CD14-positive monocyte (primary cell): ENCODE measurements at regions not wholly inside any gene's neighbourhood (a gene's known extent, or its start where the extent isn't known, plus 50 kb on each side); places are given as distances from the start of the nearest gene placed in this dataset.

Experiments used
- DNase-seq, 3 donors: peaks; one replicate each; pipeline ENCODE4 v3.0.0-alpha.2; 2011 to 2022
- H2AFZ ChIP-seq: 2 replicates; pipeline ENCODE4 v1.6.0; 2012; ENCODE audit warnings: mild to moderate bottlenecking, low read depth, low read length, inconsistent platforms; ENCODE audit not compliant: insufficient read depth, poor library complexity, severe bottlenecking
- H3K27ac ChIP-seq, 2 donors: 1 replicate in 1 of 2; 2 replicates in 1 of 2; pipeline ENCODE4 v1.5.1; 2012 to 2013; ENCODE audit warnings: low read length in 2 of 2, control low read depth in 1 of 2, inconsistent platforms in 1 of 2, low read depth in 1 of 2, mild to moderate bottlenecking in 1 of 2
- H3K27me3 ChIP-seq, 2 donors: one replicate each; pipeline versions ENCODE4 v1.6.0 to v1.6.1; 2011 to 2013; ENCODE audit warnings: low read length in 2 of 2; ENCODE audit not compliant: control insufficient read depth in 2 of 2, insufficient read depth in 2 of 2
- H3K36me3 ChIP-seq, 2 donors: replicated peaks in 1 of 2; 1 replicate in 1 of 2; 2 replicates in 1 of 2; pipeline versions ENCODE4 v1.5.1 to v1.6.1; 2012 to 2013; ENCODE audit warnings: low read length in 2 of 2, control low read depth in 1 of 2, inconsistent platforms in 1 of 2, mild to moderate bottlenecking in 1 of 2; ENCODE audit not compliant: insufficient read depth in 2 of 2, control insufficient read depth in 1 of 2
- H3K4me1 ChIP-seq, 2 donors: 1 replicate in 1 of 2; 2 replicates in 1 of 2; pipeline versions ENCODE4 v1.5.1 to v1.6.1; 2012 to 2013; ENCODE audit warnings: low read length in 2 of 2, control low read depth in 1 of 2, inconsistent platforms in 1 of 2, mild to moderate bottlenecking in 1 of 2, moderate library complexity in 1 of 2; ENCODE audit not compliant: insufficient read depth in 2 of 2, control insufficient read depth in 1 of 2
- H3K4me2 ChIP-seq: replicated peaks from 2 replicates; pipeline ENCODE3; 2012; ENCODE audit warnings: low read length, moderate library complexity, mild to moderate bottlenecking; ENCODE audit not compliant: poor library complexity, severe bottlenecking; ENCODE audit errors: extremely low read depth
- H3K4me3 ChIP-seq, 3 experiments: fragments of 200-600 bp in 1 of 3; sonication (generic) in 1 of 3; replicated peaks in 1 of 3; 1 replicate in 2 of 3; 2 replicates in 1 of 3; pipeline ENCODE4 v1.5.1; 2011 to 2013; ENCODE audit warnings: low read length in 3 of 3, mild to moderate bottlenecking in 3 of 3, control low read depth in 2 of 3, low read depth in 2 of 3, inconsistent platforms in 1 of 3, moderate library complexity in 1 of 3
- H3K79me2 ChIP-seq: 2 replicates; pipeline ENCODE4 v1.6.0; 2012; ENCODE audit warnings: mild to moderate bottlenecking, control low read depth, inconsistent platforms, low read length, moderate library complexity; ENCODE audit not compliant: insufficient read depth
- H3K9ac ChIP-seq: 2 replicates; pipeline ENCODE4 v1.6.0; 2017; ENCODE audit warnings: low read length, mild to moderate bottlenecking; ENCODE audit not compliant: insufficient read depth, poor library complexity, severe bottlenecking
- H3K9me3 ChIP-seq, 2 donors: replicated peaks in 1 of 2; 1 replicate in 1 of 2; 2 replicates in 1 of 2; pipeline versions ENCODE4 v1.5.1 to v1.6.1; 2012 to 2013; ENCODE audit warnings: low read length in 2 of 2, control low read depth in 1 of 2; ENCODE audit not compliant: control insufficient read depth in 1 of 2, insufficient read depth in 1 of 2
- H4K20me1 ChIP-seq: 2 replicates; pipeline ENCODE4 v1.6.0; 2012; ENCODE audit warnings: mild to moderate bottlenecking, low read length, control low read depth, moderate library complexity; ENCODE audit not compliant: insufficient read depth
- H3K27ac Mint-ChIP-seq, 7 donors: one replicate each; pipeline ENCODE4 v1.8.0; 2020; ENCODE audit warnings: mild to moderate bottlenecking in 7 of 7, mixed read lengths in 7 of 7, moderate library complexity in 6 of 7, inconsistent platforms in 2 of 7
- H3K27me3 Mint-ChIP-seq, 3 donors: one replicate each; pipeline ENCODE4 v1.8.0; 2021 to 2022; ENCODE audit warnings: low read depth in 3 of 3, mild to moderate bottlenecking in 3 of 3, mixed read lengths in 3 of 3, moderate library complexity in 3 of 3, inconsistent platforms in 1 of 3
- H3K36me3 Mint-ChIP-seq, 2 donors: one replicate each; pipeline ENCODE4 v1.8.0; 2020; ENCODE audit warnings: mixed read lengths in 2 of 2, inconsistent platforms in 1 of 2, mild to moderate bottlenecking in 1 of 2
- H3K4me1 Mint-ChIP-seq: one replicate; pipeline ENCODE4 v1.8.0; 2020; ENCODE audit warnings: mild to moderate bottlenecking, mixed read lengths
- H3K4me3 Mint-ChIP-seq, 2 donors: one replicate each; pipeline ENCODE4 v1.8.0; 2020; ENCODE audit warnings: mild to moderate bottlenecking in 2 of 2, mixed read lengths in 2 of 2, moderate library complexity in 1 of 2
- H3K9me3 Mint-ChIP-seq, 7 donors: one replicate each; pipeline ENCODE4 v1.8.0; 2020 to 2022; ENCODE audit warnings: mixed read lengths in 7 of 7, mild to moderate bottlenecking in 6 of 7, moderate library complexity in 6 of 7, inconsistent platforms in 2 of 7
- WGBS: methylation state at CpG from one replicate; pipeline ENCODE4 v1.1.5; 2013; ENCODE audit warnings: missing lambda C conversion rate; ENCODE audit not compliant: insufficient coverage; 5-methylcytosine and 5-hydroxymethylcytosine counted together
- intact Hi-C, 2 donors: fragments of 100-400 bp; cut with micrococcal nuclease; formaldehyde crosslinking; loops; one replicate each; pipeline versions ENCODE4 v1.15.0 to v1.15.1; 2023
- TF ChIP-seq, protein P1 (sequence below): fragments of 200-600 bp; IDR thresholded peaks from one replicate; pipeline ENCODE4 v1.8.0; 2022; ENCODE audit warnings: antibody characterized with exemption, mild to moderate bottlenecking

DNA sequence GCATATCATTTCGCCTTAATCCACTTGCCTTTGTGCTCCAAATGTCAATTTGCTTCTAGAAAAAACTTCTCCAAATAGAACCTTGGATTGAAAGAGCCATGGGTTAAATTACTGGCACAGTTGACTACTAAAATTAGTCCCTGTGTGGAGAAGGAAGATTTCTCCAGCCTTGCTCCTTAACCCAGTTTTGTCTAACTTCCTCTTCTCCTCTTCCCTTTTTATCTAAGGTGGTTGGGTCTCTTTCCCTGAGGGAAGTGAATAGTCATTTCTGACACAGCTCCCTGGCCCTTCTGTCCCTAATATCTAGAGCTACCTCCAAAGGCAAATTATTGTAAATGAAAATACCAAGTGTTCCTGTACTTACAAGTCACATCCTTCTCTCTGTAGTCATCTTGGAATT, 527.9 kb upstream of the TBL1XR1 start:
- Mint-ChIP-seq H3K9me3 (peaks cover 0 to 9% (median 5%) of the 10 kb centered on the region in 7 donors), H3K27ac (peak overlapping the region in 5 of 7 donors; percentile 11 to 79 (median 63)), H3K4me3 (peak overlapping the region in 1 of 2 donors; percentile 61), H3K4me1 (peaks cover 64% of the 10 kb centered on the region), H3K36me3 (peaks cover 3 to 4% of the 10 kb centered on the region in 2 donors), H3K27me3 (no peaks in the 10 kb centered on the region)
- no CpG with 5 or more reads among the region's 1 CpG for WGBS
- H3K27ac ChIP-seq: peak overlapping the region in 1 of 2 donors; percentile 66
- peak overlapping the region in 1 of 3 experiments; percentile 51 for H3K4me3 ChIP-seq
- no peak overlapping the region for H3K9ac ChIP-seq
- peak overlapping the region; percentile 64 for H3K4me2 ChIP-seq
- H3K27me3 ChIP-seq: no peaks in the 10 kb centered on the region
- no peaks in the 10 kb centered on the region for H3K36me3 ChIP-seq
- H4K20me1 ChIP-seq: no peaks in the 10 kb centered on the region
- H3K4me1 ChIP-seq: peaks cover 37 to 50% of the 10 kb centered on the region in 2 donors
- TF ChIP-seq, protein P1, sequence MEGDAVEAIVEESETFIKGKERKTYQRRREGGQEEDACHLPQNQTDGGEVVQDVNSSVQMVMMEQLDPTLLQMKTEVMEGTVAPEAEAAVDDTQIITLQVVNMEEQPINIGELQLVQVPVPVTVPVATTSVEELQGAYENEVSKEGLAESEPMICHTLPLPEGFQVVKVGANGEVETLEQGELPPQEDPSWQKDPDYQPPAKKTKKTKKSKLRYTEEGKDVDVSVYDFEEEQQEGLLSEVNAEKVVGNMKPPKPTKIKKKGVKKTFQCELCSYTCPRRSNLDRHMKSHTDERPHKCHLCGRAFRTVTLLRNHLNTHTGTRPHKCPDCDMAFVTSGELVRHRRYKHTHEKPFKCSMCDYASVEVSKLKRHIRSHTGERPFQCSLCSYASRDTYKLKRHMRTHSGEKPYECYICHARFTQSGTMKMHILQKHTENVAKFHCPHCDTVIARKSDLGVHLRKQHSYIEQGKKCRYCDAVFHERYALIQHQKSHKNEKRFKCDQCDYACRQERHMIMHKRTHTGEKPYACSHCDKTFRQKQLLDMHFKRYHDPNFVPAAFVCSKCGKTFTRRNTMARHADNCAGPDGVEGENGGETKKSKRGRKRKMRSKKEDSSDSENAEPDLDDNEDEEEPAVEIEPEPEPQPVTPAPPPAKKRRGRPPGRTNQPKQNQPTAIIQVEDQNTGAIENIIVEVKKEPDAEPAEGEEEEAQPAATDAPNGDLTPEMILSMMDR: no peak
- H2AFZ ChIP-seq: no peak overlapping the region
- peak; percentile 36 to 63 (median 62) for DNase-seq
- intact Hi-C loops: no loop called here
- peaks cover 0 to 2% of the 10 kb centered on the region in 2 donors for H3K9me3 ChIP-seq
- no peaks in the 10 kb centered on the region for H3K79me2 ChIP-seq

DNA sequence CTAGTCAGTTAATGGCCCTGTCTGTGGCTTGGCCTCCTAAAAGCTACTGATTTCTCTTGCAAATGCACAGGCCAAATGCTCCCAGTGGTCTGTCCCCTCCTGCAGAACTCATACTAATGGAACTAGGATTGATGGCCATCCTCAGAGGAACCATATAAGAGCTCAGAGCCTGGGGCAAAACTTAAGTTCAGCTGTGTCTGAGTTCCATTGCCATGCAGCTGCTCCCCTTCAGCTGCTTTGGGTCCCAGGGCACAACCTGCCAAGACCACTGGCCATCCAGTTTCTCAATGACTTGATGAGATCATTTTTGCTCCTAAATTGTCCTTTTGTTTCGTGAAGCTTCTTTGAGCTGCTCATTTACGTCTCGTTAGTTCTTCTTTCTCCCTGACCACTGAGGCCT, 529.5 kb upstream of the TBL1XR1 start:
- Mint-ChIP-seq H3K9me3 (peaks cover 0 to 9% (median 5%) of the 10 kb centered on the region in 7 donors), H3K27ac (peak overlapping the region in 1 of 7 donors; percentile 37), H3K4me1 (peaks cover 61% of the 10 kb centered on the region), H3K27me3 (no peaks in the 10 kb centered on the region), H3K36me3 (peaks cover 3 to 4% of the 10 kb centered on the region in 2 donors), H3K4me3 (no peak overlapping the region)
- H3K4me2 ChIP-seq: no peak overlapping the region
- H3K4me1 ChIP-seq: peaks cover 37 to 50% of the 10 kb centered on the region in 2 donors
- H2AFZ ChIP-seq: no peak overlapping the region
- no peaks in the 10 kb centered on the region for H3K27me3 ChIP-seq
- peaks cover 0 to 2% of the 10 kb centered on the region in 2 donors for H3K9me3 ChIP-seq
- no peaks in the 10 kb centered on the region for H3K79me2 ChIP-seq
- DNase-seq: no peak
- no peak overlapping the region for H3K9ac ChIP-seq
- no peak overlapping the region for H3K4me3 ChIP-seq
- TF ChIP-seq, protein P1: no peak
- intact Hi-C loops: no loop called here
- 58% methylated on average over 3 of the region's 3 CpGs for WGBS
- no peaks in the 10 kb centered on the region for H3K36me3 ChIP-seq
- H4K20me1 ChIP-seq: no peaks in the 10 kb centered on the region
- no peak overlapping the region for H3K27ac ChIP-seq
